ENCODE measurements at regions not wholly inside any gene's neighbourhood (a gene's known extent, or its start where the extent isn't known, plus 50 kb on each side); places are given as distances from the start of the nearest gene placed in this dataset.

DNA sequence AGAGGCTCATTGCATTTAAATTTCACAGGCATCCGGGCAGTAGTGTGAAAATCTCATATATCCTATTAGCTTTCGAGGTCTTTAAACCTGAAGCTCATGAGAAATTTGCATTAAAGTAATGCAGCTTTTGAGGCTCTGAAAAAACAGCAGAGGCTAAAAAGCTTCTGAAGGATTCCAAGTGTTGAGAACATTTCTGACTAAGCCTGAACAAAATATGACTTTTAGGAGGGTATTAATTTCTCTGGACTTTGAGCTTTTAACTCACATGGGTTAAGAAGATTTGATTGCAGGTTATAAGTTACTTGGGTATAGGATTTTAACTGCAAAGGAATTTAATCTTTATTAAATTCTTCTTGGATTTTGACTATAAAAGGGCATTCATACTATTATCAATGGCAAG is 743.9 kb downstream of the TLE1 start:
- TF ChIP-seq KDM1A (CRISPR knock-in tag; IDR thresholded peaks at IDR 0.05) = no peak
- no peak for TF ChIP-seq ZNF839 (CRISPR knock-in tag; IDR thresholded peaks at IDR 0.05; ENCODE audit: borderline replicate concordance)
- TF ChIP-seq, protein P1, sequence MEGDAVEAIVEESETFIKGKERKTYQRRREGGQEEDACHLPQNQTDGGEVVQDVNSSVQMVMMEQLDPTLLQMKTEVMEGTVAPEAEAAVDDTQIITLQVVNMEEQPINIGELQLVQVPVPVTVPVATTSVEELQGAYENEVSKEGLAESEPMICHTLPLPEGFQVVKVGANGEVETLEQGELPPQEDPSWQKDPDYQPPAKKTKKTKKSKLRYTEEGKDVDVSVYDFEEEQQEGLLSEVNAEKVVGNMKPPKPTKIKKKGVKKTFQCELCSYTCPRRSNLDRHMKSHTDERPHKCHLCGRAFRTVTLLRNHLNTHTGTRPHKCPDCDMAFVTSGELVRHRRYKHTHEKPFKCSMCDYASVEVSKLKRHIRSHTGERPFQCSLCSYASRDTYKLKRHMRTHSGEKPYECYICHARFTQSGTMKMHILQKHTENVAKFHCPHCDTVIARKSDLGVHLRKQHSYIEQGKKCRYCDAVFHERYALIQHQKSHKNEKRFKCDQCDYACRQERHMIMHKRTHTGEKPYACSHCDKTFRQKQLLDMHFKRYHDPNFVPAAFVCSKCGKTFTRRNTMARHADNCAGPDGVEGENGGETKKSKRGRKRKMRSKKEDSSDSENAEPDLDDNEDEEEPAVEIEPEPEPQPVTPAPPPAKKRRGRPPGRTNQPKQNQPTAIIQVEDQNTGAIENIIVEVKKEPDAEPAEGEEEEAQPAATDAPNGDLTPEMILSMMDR (CRISPR knock-in tag; IDR thresholded peaks at IDR 0.05) = no peak
- TF ChIP-seq NFIB (CRISPR knock-in tag; IDR thresholded peaks at IDR 0.05; ENCODE audit: borderline replicate concordance) = no peak
- no peak for TF ChIP-seq TAF1 (CRISPR knock-in tag; IDR thresholded peaks at IDR 0.05)
- no peak for TF ChIP-seq HDAC2 (CRISPR knock-in tag; IDR thresholded peaks at IDR 0.05)
- no peak for TF ChIP-seq JUND (CRISPR knock-in tag; IDR thresholded peaks at IDR 0.05)
- TF ChIP-seq POLR2AphosphoS2 (IDR thresholded peaks at IDR 0.05; ENCODE audit: low read depth, low read length) = no peak
